HAP-1 (cell line): ENCODE measurements at regions not wholly inside any gene's neighbourhood (a gene's known extent, or its start where the extent isn't known, plus 50 kb on each side); places are given as distances from the start of the nearest gene placed in this dataset.

Experiments used
- DNase-seq, 2 experiments: peaks; one replicate each; pipeline ENCODE4 v3.0.0-alpha.2; 2016 to 2020; ENCODE audit warnings: low spot score in 2 of 2
- H3K27me3 ChIP-seq: fragments of 250-450 bp; sonication (Bioruptor Pico); 2 replicates; pipeline ENCODE4 v1.5.1; 2020; ENCODE audit warnings: low read depth, mild to moderate bottlenecking, moderate library complexity
- H3K36me3 ChIP-seq: fragments of 250-450 bp; sonication (Bioruptor Pico); replicated peaks from 2 replicates; pipeline ENCODE4 v1.5.1; 2020; ENCODE audit warnings: mild to moderate bottlenecking
- H3K4me1 ChIP-seq: fragments of 250-450 bp; sonication (Bioruptor Pico); 2 replicates; pipeline ENCODE4 v1.5.1; 2020; ENCODE audit warnings: mild to moderate bottlenecking
- H3K4me3 ChIP-seq: fragments of 250-450 bp; sonication (Bioruptor Pico); 2 replicates; pipeline ENCODE4 v1.5.1; 2020; ENCODE audit warnings: mild to moderate bottlenecking, moderate library complexity
- H3K9me3 ChIP-seq: fragments of 250-450 bp; sonication (Bioruptor Pico); 2 replicates; pipeline ENCODE4 v1.5.1; 2020; ENCODE audit warnings: mild to moderate bottlenecking, moderate library complexity
- in situ Hi-C: fragments of 300-500 bp; cut with MboI; formaldehyde crosslinking; loops from 3 replicates; pipeline ENCODE4 v1.14.3; 2020; ENCODE audit warnings: low sequenced_read_pairs, inconsistent platforms, mixed read lengths

GRCh38 chr6:92753956-92754355, 665.4 kb downstream of the EPHA7 start:
- H3K27me3 ChIP-seq, result no peaks in the 10 kb centered on the region
- no peak overlapping the region for H3K4me3 ChIP-seq
- H3K9me3 ChIP-seq, result no peaks in the 10 kb centered on the region
- no peaks in the 10 kb centered on the region for H3K36me3 ChIP-seq
- no peak for DNase-seq
- in situ Hi-C loops, result no loop called here
- H3K4me1 ChIP-seq, result no peaks in the 10 kb centered on the region

- Histone ChIP-seq H3K27me3 (no peaks in the 10 kb centered on the region), H3K4me3 (no peak overlapping the region), H3K36me3 (no peaks in the 10 kb centered on the region), H3K4me1 (no peaks in the 10 kb centered on the region), H3K9me3 (no peaks in the 10 kb centered on the region)
- DNase-seq, result no peak
- in situ Hi-C loops, result no loop called here
These were observed 667.2 kb downstream of the EPHA7 start for GRCh38 chr6:92752114-92752513.

GRCh38 chr6:92748131-92748530, 671.2 kb downstream of the EPHA7 start:
- no peak overlapping the region for H3K4me3 ChIP-seq
- no peaks in the 10 kb centered on the region for H3K4me1 ChIP-seq
- in situ Hi-C loops, result no loop called here
- H3K27me3 ChIP-seq, result no peaks in the 10 kb centered on the region
- DNase-seq, result no peak
- no peaks in the 10 kb centered on the region for H3K9me3 ChIP-seq
- H3K36me3 ChIP-seq, result no peaks in the 10 kb centered on the region

GRCh38 chr6:92737983-92738382, 681.4 kb downstream of the EPHA7 start:
- Histone ChIP-seq H3K27me3 (no peaks in the 10 kb centered on the region), H3K9me3 (no peaks in the 10 kb centered on the region), H3K4me1 (no peaks in the 10 kb centered on the region), H3K36me3 (no peaks in the 10 kb centered on the region), H3K4me3 (no peak overlapping the region)
- DNase-seq, result no peak
- in situ Hi-C loops, result no loop called here

GRCh38 chr6:92723390-92723931, 695.9 kb downstream of the EPHA7 start:
- in situ Hi-C loops, result no loop called here
- DNase-seq, result no peak
- H3K4me3 ChIP-seq, result no peak overlapping the region
- no peaks in the 10 kb centered on the region for H3K36me3 ChIP-seq
- H3K9me3 ChIP-seq, result no peaks in the 10 kb centered on the region
- H3K4me1 ChIP-seq, result no peaks in the 10 kb centered on the region
- H3K27me3 ChIP-seq, result no peaks in the 10 kb centered on the region

GRCh38 chr6:92719773-92720172, 699.6 kb downstream of the EPHA7 start:
- H3K4me1 ChIP-seq, result no peaks in the 10 kb centered on the region
- in situ Hi-C loops, result no loop called here
- no peaks in the 10 kb centered on the region for H3K36me3 ChIP-seq
- no peaks in the 10 kb centered on the region for H3K9me3 ChIP-seq
- H3K27me3 ChIP-seq, result no peaks in the 10 kb centered on the region
- no peak for DNase-seq
- H3K4me3 ChIP-seq, result no peak overlapping the region

GRCh38 chr6:92716638-92717037, 702.7 kb downstream of the EPHA7 start:
- no peaks in the 10 kb centered on the region for H3K36me3 ChIP-seq
- H3K9me3 ChIP-seq, result no peaks in the 10 kb centered on the region
- no peak overlapping the region for H3K4me3 ChIP-seq
- no peak for DNase-seq
- in situ Hi-C loops, result no loop called here
- H3K4me1 ChIP-seq, result no peaks in the 10 kb centered on the region
- no peaks in the 10 kb centered on the region for H3K27me3 ChIP-seq

GRCh38 chr6:92715991-92716390, 703.4 kb downstream of the EPHA7 start:
- H3K27me3 ChIP-seq, result no peaks in the 10 kb centered on the region
- no peak overlapping the region for H3K4me3 ChIP-seq
- no peaks in the 10 kb centered on the region for H3K36me3 ChIP-seq
- H3K4me1 ChIP-seq, result no peaks in the 10 kb centered on the region
- no peak for DNase-seq
- in situ Hi-C loops, result no loop called here
- H3K9me3 ChIP-seq, result no peaks in the 10 kb centered on the region

GRCh38 chr6:92714346-92714745, 705.0 kb downstream of the EPHA7 start:
- in situ Hi-C loops, result no loop called here
- H3K36me3 ChIP-seq, result no peaks in the 10 kb centered on the region

GRCh38 chr6:92710048-92710447, 709.3 kb downstream of the EPHA7 start:
- in situ Hi-C loops, result no loop called here
- H3K4me3 ChIP-seq, result no peak overlapping the region
- H3K9me3 ChIP-seq, result no peaks in the 10 kb centered on the region
- no peaks in the 10 kb centered on the region for H3K36me3 ChIP-seq
- H3K27me3 ChIP-seq, result no peaks in the 10 kb centered on the region
- H3K4me1 ChIP-seq, result no peaks in the 10 kb centered on the region
- no peak for DNase-seq

More at GRCh38 chr6:92714346-92714745, 705.0 kb downstream of the EPHA7 start:
- H3K9me3 ChIP-seq, result no peaks in the 10 kb centered on the region
- DNase-seq, result no peak
- no peaks in the 10 kb centered on the region for H3K27me3 ChIP-seq
- no peak overlapping the region for H3K4me3 ChIP-seq
- no peaks in the 10 kb centered on the region for H3K4me1 ChIP-seq

GRCh38 chr6:92708945-92709344, 710.4 kb downstream of the EPHA7 start:
- H3K9me3 ChIP-seq, result no peaks in the 10 kb centered on the region
- in situ Hi-C loops, result no loop called here

GRCh38 chr6:92708270-92708669, 711.1 kb downstream of the EPHA7 start:
- Histone ChIP-seq H3K4me3 (no peak overlapping the region), H3K36me3 (no peaks in the 10 kb centered on the region), H3K27me3 (no peaks in the 10 kb centered on the region), H3K9me3 (no peaks in the 10 kb centered on the region), H3K4me1 (no peaks in the 10 kb centered on the region)
- no peak for DNase-seq
- in situ Hi-C loops, result no loop called here

More at GRCh38 chr6:92708945-92709344, 710.4 kb downstream of the EPHA7 start:
- no peaks in the 10 kb centered on the region for H3K4me1 ChIP-seq
- H3K27me3 ChIP-seq, result no peaks in the 10 kb centered on the region
- H3K4me3 ChIP-seq, result no peak overlapping the region
- no peaks in the 10 kb centered on the region for H3K36me3 ChIP-seq
- no peak for DNase-seq

- H3K36me3 ChIP-seq, result no peaks in the 10 kb centered on the region
These were observed 712.4 kb downstream of the EPHA7 start for GRCh38 chr6:92706976-92707375.

GRCh38 chr6:92701425-92702096, 717.8 kb downstream of the EPHA7 start:
- no peaks in the 10 kb centered on the region for H3K36me3 ChIP-seq
- DNase-seq, result no peak

More at GRCh38 chr6:92706976-92707375, 712.4 kb downstream of the EPHA7 start:
- Histone ChIP-seq H3K4me3 (no peak overlapping the region), H3K4me1 (no peaks in the 10 kb centered on the region), H3K27me3 (no peaks in the 10 kb centered on the region), H3K9me3 (no peaks in the 10 kb centered on the region)
- DNase-seq, result no peak
- in situ Hi-C loops, result no loop called here

GRCh38 chr6:92700411-92700810, 718.9 kb downstream of the EPHA7 start:
- no peak overlapping the region for H3K4me3 ChIP-seq
- H3K9me3 ChIP-seq, result no peaks in the 10 kb centered on the region
- no peaks in the 10 kb centered on the region for H3K36me3 ChIP-seq
- H3K4me1 ChIP-seq, result no peaks in the 10 kb centered on the region
- in situ Hi-C loops, result no loop called here
- H3K27me3 ChIP-seq, result no peaks in the 10 kb centered on the region
- DNase-seq, result no peak

More at GRCh38 chr6:92701425-92702096, 717.8 kb downstream of the EPHA7 start:
- no peaks in the 10 kb centered on the region for H3K9me3 ChIP-seq
- no peaks in the 10 kb centered on the region for H3K4me1 ChIP-seq
- in situ Hi-C loops, result no loop called here
- no peak overlapping the region for H3K4me3 ChIP-seq
- no peaks in the 10 kb centered on the region for H3K27me3 ChIP-seq
